Retinal pigment epithelial cell (primary cell): ENCODE measurements at regions not wholly inside any gene's neighbourhood (a gene's known extent, or its start where the extent isn't known, plus 50 kb on each side); places are given as distances from the start of the nearest gene placed in this dataset.
"Not testable (repeated sequence)": the region's sequence is repeated elsewhere in the genome, so short reads cannot be mapped to it uniquely, and the experiment has no call there.

Experiments used
- DNase-seq: peaks from one replicate; pipeline ENCODE4 v3.0.0-alpha.2; 2010; ENCODE audit warnings: low read depth
- H3K4me3 ChIP-seq: 2 replicates; pipeline ENCODE4 v1.5.1; 2011; ENCODE audit warnings: mild to moderate bottlenecking, low read length, control low read depth, moderate library complexity
- CTCF ChIP-seq: conservative IDR thresholded peaks from 2 replicates; pipeline ENCODE4 v1.5.1; 2011; ENCODE audit warnings: low read depth, low read length, control low read depth, inconsistent platforms

- no peak for TF ChIP-seq CTCF
- no peak overlapping the region for H3K4me3 ChIP-seq
- no peak for DNase-seq
Observed at GRCh38 chr1:60915441-60915840, 166.9 kb upstream of the NFIA start.

DNA sequence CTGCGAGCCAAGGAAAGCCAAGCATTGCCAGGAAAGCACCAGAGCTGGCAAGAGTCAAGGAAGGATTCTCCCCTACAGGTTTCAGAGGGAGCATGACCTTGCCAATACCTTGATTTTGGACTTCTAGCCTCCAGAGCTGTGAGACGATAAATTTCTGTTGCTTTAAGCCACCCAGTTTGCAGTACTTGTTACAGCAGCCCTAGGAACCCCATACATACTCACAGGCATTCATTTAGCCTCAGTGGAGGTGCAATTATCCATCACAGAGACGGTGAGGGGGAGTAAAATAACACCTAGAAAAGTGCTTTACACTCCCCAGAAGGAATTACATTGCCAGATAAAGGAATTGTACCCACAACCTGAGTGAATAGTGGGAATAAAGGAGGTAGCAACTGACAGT is 167.4 kb upstream of the NFIA start:
- TF ChIP-seq CTCF = no peak
- no peak overlapping the region for H3K4me3 ChIP-seq
- DNase-seq = no peak

- not testable (repeated sequence) for DNase-seq, H3K4me3 ChIP-seq
Observed at GRCh38 chr1:60913708-60914107, 168.7 kb upstream of the NFIA start.

- DNase-seq = no peak
- no peak overlapping the region for H3K4me3 ChIP-seq
- TF ChIP-seq CTCF = no peak
Observed at GRCh38 chr1:60913039-60913438, 169.3 kb upstream of the NFIA start.

DNA sequence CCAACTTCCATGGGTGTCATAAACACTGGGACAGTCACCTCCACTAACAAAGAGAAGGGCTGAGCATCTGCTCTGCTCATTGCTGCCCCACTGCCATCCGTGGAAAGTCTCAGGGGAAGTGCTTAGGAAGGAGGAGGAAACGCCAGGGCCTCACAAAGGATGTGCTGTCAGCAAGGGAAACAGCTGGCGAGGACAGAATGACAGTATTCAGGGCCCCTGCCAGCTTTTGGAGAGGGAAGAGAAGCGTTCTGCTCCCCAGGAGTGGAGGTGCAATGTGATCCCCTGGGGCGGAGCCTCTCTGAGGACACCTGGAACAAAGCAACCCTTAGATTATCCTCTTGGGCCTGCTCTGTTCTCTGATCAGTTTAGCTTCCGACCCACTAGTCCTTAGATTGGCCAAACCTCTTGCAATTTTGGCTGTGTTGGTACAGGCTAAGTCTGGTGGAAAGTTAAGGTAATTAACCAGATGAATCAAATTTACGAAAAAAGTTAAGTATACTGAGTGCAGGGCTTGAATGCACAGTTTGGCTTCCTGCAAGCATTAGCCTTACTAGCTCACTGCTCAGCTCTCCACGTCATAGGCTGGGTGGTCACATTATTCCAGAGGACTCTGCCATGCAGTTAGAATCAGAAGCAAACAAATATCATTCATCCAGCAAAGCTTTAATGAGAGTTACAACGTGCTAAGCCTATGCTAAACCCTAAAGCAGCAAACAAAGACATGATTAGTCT is 170.2 kb upstream of the NFIA start:
- no peak for TF ChIP-seq CTCF
- no peak for DNase-seq
- H3K4me3 ChIP-seq = no peak overlapping the region

GRCh38 chr1:60908159-60908558 is 174.2 kb upstream of the NFIA start:
- no peak for TF ChIP-seq CTCF
- no peak for DNase-seq
- H3K4me3 ChIP-seq = no peak overlapping the region

- H3K4me3 ChIP-seq = no peak overlapping the region
- no peak for TF ChIP-seq CTCF
- no peak for DNase-seq
Observed at GRCh38 chr1:60906526-60906925, 175.8 kb upstream of the NFIA start.
